ENCODE measurements at regions not wholly inside any gene's neighbourhood (a gene's known extent, or its start where the extent isn't known, plus 50 kb on each side); places are given as distances from the start of the nearest gene placed in this dataset.
"Not testable (repeated sequence)": the region's sequence is repeated elsewhere in the genome, so short reads cannot be mapped to it uniquely, and the experiment has no call there.

DNA sequence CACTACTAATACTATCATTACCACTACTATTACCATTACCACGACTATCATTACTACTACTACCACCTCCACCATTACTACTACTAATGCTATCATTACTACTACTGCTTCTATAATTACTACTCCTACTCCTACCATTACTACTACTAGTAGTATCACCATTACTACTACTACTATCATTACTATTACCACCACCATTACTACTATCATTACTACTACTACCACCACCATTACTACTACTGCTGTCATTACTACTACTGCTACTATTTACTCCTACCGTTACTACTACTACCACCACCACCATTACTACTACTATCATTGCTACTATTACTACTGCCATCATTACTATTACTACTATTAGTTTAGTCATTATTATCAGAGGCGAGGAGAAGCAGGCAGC is 140.9 kb upstream of the KCNJ15 start:
- DNase-seq, result no peak

DNA sequence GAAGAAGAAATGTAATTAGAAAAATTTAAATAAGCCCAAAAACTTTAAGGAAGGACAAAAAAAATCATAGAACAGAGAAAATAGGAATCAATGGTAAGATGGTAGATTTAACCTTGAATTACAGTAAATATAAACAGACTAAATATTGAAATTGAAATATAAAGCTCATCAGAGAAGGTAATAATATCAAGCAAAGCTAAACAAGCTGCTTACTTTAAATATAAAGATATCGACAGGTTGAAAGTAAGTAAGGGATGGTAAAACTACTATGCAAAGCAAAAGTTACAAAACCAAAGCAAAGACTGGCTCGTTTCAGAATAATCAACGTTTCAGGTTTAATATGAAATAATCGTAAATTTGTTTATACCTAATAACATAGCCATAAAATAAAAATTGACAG is 137.0 kb upstream of the KCNJ15 start:
- DNase-seq, result no peak

DNA sequence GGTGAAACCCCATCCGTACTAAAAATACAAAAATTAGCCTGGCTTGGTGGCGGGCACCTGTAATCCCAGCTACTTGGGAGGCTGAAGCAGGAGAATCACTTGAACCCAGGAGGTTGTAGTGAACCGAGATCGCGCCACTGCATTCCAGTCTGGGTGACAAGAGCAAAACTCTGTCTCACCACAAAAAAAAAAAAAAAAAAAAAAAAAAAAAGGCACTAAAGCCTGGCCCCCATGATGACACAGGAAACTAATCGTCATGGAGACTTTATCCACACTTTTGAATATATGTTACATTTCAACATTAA is 136.2 kb upstream of the KCNJ15 start:
- DNase-seq, result not testable (repeated sequence)

DNA sequence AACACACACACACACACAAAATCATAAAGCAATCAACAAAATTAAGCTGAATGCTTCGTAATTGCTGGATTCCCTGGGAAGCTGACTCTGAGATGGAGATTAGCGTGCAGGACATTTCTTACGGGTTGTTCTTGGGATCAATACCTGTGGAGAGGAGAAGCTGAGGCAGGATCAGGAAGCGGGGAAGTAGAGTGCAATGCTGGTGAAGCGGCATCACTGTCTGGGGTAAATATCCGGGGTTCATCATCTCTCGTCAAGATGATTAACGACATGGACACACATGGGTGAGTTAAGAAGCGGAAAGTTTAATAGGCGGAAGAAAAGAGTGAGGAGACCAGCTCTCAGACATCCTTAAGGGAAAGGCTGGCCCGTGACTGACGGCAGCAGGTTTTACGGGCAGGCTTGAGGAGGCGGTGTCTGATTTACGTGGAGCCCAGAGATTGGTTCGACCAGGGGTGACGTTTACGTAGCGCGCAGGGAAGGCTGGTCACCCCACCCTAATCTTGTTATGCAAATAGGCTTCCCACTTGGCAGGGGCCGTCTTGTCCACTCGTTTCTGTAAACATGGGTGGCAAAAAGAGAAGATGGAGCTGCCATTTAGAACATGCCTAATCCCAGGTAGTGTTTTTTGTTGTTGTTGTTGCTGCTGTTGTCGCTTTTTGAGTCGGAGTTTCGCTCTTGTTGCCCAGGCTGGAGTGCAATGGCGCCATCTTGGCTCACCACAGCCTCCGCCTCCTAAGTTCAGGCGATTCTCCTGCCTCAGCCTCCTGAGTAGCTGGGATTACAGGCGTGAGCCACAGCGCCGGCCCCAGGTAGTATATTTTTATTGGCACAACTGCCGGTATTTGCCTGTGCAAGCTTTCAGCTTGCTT is 135.6 kb upstream of the KCNJ15 start:
- no peak for DNase-seq

DNA sequence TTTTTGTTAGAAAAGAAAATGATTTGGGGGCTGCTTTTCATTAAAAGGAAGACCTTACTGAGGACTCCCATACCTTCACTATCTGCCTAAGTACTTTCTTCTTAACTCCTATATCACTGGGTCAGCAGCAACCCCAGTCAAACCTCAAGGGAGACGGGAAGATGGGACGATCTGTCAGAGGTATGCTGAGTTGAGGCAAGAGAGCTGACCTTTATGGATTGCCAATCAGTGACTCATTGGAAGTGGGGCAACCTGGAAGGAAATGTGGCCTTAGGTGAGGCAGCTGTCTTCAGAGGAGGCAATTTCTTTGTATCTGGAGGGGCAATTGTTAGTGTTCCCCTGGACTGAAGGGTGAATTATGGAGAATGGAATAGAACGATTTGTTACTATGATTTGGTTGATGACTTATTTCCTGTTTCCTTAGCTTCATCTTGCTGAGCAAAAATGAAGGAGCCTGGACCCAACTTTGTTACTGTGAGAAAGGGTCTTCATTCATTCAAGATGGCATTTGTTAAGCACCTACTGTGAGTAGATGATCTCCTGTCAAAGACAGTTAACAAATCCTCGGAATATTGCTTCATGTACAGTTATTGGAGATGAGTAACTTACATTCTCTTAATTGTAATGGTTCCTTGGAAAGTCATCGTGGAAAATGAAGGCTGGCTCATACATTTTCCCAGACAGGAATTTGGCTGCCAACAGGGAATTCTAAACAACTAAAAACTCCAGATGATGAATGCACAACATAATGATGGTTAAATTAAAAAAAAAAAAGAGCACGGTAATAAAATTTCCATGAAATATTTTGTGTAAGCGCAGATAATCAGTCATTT is 134.7 kb upstream of the KCNJ15 start:
- DNase-seq, result no peak

DNA sequence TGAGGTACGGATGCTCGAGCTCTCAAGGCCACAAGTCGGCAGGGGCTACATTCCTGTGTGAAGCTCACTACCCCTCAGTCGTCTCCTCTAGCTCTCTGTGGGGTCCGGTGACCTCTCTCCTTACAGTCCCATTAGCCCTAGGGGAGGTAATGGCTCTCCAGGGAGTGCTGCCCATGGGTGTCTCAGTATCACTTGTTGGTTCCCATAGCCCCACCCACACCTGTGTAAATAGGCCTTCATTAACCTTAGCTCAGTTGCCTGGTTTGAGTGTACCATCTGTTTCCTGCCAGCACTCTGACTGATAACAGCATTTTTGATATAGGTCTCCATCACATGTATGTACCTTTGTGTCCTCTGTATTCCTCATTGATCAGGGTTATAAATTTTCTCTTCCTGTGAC is 133.2 kb upstream of the KCNJ15 start:
- DNase-seq, result no peak

DNA sequence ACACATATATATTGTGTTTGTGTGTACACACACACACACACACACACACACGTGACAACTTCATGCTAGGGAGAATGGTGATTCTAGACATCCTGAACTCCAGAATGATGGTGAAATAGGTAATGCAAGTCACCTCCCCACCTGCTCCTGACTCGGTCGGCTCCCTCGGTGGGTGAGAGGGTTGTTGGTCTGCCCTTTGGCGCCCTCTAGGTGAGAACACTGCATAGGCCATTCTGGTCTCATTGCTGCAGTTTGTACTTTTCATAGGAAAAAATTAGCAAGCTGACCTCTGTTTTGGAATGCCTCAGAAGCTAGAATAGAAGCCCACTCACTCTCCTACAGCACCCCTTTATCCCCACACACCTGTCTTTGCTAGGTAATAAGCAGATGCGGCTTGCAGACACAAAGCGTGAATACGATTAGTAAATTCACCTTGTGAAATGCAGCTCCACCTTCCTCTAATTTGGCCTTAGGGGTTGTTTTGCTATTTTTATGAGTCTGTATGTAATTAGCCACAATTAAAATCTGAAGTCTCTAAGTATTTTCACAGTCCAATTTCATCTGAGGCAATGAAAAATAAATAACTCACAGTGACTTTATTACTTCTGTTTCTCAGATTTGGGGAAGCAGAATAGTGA is 130.0 kb upstream of the KCNJ15 start:
- DNase-seq, result peak; percentile 26

DNA sequence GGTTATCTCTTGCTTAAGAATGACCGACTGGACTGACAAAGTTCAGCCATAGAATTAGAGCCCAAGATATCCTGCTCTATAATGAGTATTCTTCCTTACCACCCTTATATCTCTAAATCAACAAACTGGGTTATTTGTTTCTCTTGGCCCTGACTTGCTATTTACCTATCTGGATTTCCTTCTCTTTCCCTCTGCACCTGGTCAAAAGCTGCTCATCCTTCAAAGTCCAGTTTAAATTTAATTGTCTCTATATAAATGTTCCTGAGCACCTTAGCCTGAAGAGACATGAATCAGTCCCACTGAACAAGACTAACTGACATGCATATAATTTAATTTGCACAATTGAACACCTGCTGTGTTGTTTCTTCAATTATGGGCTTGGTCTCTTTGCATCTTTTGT is 127.1 kb upstream of the KCNJ15 start:
- DNase-seq, result no peak

DNA sequence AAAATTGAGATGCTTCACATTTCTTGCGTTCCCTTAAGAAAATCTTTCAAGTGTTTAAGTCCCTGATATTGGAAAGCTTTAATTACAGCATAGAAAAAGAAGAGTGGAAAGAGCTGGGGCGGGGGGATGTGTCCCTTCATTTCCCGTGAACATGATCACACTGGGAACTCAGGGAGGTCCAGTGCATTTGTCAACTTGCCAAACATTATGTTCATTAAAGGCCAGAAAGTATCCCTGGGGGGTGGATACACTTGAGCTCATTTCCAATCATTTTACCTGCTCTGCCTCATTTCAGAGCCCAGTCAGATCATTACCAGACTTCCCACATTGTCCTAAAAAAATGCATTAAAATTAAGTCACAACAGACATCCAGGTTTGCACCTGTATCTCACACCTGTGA is 123.6 kb upstream of the KCNJ15 start:
- DNase-seq, result no peak

DNA sequence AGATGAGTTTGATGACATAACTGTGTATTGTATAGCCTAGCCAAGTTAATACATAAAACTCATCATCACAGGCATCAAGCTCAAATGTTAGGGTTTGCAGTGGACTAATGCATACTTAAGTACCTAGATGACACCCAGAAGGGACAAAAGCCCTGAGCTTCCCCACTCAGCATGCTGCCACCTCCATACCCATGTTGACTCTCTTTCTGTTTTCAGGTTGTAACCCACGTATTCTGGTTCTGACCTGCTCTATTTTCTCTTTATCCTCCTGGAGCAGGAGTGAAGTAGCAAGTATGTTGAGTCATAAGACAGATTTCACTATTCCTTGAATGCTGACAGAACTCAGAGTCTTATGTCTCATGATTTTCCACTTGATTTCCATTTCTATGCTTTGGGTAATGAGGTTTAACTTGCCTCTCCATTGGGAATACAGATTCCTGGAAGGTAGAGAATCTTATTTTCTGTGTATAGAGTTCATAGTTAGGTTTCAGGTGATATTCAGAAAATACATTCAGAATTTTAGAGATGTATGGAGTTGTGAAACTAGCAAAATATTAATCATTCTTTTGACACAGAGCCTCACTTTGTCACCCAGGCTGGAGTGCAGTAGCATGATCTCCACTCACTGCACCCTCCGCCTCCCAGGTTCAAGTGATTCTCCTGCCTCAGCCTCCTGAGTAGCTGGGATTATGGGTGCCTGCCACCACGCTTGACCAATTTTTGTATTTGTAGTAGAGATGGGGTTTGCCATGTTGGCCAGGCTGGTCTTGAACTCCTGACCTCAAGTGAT is 122.5 kb upstream of the KCNJ15 start:
- no peak for DNase-seq

DNA sequence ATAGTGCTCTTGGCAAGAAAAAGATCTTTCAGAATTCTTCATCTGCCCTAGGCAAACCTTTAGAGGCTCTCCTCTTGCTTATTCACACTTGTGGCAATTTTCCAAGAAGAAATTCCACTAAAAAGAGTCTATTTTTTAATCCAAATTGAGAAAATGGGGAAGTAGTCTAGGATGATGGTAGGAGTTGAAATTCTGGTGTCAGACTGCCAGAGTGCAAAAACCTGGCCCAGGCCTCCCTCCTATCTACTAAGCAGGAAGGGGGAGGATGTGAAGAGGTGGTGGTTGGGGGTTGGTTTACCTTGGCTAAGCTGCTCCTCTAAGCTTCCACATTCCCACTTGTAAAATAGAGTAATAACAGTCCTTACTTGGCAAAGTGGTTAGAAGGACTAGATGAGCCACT is 120.6 kb upstream of the KCNJ15 start:
- no peak for DNase-seq

DNA sequence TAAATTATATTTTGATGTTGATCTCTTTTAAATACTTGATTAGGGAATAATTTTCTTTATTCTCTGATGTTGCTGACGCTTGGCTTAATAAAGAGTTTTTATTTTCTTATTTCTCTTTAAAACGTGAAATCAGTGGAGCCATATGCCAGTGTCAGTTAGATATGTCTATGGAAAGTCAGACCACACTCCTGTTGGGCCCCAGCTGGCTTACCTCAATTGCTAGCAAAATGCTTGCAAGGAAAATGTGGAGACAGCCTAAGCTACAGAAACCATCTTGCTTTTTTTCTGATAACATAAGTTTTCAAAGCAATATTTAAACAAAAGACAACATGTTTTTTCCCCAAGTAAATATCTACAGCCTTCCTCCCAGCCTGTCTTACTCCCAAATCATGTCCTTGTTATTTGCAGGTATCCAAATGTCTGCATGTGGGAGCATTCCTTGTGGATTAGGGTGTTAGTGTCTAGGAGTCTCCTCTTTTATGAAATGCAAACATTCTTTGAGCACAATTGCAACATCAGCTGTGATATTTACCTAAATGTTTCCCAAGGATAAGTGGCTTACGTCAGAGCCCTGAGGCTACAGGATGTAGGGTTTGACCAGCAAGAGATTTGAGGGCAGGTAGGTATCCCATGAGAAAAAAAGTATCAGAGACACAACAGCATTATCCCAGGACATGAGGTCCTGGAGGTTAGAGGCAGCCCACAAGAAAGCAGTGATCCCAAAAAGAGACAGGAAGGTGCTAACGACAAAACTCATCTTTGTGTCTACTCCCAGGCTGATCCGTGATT is 117.2 kb upstream of the KCNJ15 start:
- no peak for DNase-seq

DNA sequence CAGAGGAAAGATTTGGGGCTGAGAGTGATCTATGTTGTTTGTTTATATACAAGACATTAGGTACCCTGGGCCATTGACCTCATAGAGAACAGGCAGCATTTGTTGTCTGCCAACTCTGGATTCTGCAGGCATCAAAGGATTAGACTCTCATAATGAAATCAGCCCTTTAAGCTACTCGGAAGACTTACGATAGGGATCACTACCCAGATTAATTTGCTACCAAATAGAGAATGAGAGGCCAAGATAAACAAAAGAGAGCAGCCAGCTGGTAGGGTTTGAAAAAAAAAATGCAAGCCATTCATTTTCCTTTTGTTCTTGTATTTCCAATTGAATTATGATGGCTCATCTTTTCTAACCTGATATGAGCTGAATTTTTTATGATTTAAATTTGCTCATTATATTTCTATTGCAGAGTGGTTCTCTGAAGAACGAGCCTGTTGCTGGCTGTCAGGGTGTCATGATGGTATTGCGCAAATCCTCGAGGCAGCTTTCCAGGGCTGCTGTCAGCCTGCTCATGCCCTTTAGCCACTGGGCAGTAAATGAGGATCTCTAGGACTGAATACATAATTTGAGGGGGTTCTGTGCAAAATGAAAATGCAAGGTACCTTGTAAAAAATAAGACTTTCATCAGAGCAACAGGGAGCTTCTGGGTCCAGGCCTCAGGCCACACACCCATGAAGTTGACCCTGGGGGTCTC is 116.4 kb upstream of the KCNJ15 start:
- peak; percentile 38 for DNase-seq

DNA sequence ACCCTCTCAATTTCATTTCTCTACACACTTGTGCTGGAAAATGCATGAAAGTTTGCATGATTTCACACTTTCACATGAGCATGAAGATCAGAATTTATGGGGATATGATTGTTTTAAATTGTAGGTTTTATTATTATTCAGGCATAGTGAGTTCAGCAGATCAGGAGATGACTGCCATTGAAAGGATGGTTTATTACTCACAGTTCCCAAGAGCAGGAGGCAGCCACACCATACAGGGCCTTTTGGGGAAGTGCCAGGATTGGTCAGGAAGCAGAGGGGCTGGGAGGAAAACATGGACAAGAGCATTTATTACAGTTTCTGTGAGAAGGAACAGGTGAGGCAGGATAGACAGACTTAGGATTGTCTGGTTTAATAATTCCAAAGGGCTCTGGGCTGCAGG is 114.6 kb upstream of the KCNJ15 start:
- no peak for DNase-seq

DNA sequence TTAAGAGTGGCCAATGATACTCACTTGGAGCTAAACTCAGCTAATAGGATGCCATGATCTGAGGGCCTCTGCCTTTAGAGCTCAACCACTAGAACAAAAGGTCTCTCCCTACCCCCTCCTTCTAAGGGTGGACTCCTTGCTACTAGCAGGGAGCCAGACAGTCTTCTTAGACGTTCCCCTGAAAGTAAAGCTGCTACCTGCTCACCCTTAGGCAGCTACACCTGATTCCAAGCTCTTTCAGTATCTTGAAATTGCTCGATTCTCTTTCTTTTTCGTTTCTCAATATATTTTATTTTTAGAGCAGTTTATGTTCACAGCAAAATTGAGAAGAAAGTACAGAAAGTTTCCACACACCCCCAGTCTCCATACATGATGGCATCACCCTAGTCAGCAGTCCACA is 112.6 kb upstream of the KCNJ15 start:
- no peak for DNase-seq

DNA sequence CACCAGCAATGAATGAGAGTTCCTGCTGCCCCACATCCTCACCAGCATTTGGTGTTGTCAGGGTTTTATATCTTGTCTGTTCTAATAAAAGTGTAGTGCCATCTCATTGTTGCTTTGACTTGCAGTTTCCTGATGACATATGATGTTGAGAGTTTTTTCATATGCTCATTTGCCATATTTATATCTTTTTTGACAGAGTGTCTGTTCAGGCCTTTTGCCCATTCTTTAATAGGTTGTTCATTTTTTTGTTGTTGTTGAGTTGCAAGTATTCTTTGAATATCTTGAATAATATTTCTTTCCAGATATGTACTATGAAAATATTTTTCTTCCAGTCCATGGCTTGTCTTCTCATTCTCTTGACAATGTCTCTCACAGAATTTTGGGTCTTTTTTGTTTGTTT is 111.7 kb upstream of the KCNJ15 start:
- no peak for DNase-seq

DNA sequence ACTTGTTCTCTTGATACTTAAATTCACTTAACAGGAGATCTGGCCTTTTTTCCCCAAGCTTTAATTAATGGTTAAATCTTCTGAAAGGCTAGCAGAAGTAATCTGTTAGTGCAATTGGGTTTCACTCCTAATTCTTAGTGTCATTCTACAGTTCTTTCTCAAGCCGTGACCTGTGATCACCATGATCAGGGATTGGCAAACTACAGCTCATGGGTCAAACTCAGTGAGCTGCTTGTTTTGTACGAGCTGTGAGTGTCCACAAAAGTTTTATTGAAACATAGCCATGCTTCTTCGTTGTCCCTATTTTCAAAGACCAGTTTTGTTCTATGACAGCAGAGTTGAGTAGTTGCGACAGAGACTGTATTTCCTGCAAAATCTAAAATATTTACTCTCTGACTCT is 109.4 kb upstream of the KCNJ15 start:
- DNase-seq, result no peak

DNA sequence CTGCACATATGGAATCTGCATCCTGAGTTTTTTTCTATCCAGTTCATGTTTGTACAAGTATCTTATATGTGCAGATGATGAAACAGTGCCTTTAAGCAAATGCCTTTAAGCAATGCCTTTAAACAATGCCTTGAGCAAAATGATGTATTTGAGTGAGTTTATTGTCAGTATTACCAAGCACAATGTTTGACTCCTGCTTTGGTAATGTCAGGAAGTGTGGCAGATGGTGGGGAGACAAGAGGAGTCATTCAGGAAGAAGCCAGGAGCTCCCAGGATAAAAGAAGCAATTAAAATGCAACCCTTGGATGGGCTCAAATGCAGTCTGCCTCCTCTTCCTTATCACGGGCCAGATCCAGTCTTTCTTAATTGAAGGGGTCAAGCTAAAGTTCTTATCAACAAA is 108.7 kb upstream of the KCNJ15 start:
- no peak for DNase-seq

DNA sequence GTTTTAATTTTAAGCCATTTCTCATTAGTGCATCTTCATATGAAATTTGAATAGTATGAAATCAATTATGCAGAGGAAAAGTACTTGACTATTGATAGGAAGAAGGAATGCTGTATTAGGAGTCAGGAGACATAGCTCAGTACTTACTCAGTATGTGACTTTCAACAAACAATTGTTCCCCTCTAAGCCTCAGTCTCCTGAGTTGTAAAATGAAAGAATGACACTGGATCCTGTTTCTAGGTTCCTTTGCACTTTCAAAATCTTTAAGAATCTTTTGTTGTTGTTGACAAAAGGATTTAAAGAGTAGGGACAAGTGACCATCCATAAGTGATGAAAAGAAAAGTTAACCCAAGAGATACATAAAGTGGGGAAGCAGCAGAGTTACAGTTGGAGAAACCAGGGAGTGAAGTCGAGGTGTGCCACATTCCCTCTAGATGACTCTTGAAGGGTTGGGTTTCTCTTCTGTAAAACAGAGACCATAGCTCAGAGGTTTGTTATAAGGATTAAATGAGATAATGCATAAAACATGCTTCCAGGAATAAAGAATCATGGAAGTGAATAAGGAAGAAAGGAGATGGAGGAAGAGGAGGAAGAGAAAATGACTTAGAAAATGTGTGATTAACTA is 105.7 kb upstream of the KCNJ15 start:
- DNase-seq, result no peak

DNA sequence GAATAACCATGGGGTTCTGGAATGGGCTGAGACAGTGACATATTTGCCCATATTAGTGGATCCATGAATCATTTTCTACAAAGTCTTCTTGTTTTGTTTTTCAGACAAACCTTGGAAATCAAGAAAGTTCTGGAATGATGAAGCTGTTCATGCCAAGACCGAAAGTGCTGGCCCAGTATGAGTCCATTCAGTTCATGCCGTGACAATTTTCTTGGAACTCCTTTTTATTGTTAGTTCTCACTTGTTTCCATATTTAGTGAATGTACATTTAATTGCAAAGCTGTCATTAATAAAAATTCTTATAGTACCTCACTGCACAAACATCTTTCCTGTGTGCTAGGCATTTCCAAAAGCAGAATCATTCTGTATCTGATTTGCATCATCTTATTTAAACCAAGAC is 100.6 kb upstream of the KCNJ15 start:
- no peak for DNase-seq

DNA sequence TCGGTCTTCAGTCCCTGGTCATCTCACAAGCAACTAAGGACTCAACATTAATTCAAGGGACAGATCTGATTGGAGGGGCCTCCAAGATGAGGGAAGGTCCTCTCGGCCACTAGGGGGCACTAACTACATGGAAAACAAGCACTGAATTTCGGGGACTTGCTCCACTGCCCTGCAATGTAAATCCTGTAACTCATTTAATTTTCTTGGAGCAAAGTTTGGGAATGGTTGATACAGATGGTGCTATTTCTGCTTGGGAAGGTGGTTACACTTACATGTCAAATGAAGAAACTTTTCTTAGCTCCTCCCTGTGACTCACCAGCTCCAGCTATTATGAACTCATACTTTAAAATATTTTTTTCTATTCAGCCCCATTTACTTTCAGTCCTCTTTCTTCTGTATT is 97.4 kb upstream of the KCNJ15 start:
- peak; percentile 24 for DNase-seq
